Erythroblast (primary cell): ENCODE measurements at regions not wholly inside any gene's neighbourhood (a gene's known extent, or its start where the extent isn't known, plus 50 kb on each side); places are given as distances from the start of the nearest gene placed in this dataset.

ENCODE experiments used
- GATA1 ChIP-seq: IDR thresholded peaks from 2 replicates; pipeline ENCODE4 v1.6.1; 2011; ENCODE audit warnings: low read depth, mild to moderate bottlenecking, control low read depth, low read length, moderate library complexity
- POLR2A ChIP-seq: IDR thresholded peaks from 2 replicates; pipeline ENCODE4 v1.6.1; 2011; ENCODE audit warnings: mild to moderate bottlenecking, low read length

DNA sequence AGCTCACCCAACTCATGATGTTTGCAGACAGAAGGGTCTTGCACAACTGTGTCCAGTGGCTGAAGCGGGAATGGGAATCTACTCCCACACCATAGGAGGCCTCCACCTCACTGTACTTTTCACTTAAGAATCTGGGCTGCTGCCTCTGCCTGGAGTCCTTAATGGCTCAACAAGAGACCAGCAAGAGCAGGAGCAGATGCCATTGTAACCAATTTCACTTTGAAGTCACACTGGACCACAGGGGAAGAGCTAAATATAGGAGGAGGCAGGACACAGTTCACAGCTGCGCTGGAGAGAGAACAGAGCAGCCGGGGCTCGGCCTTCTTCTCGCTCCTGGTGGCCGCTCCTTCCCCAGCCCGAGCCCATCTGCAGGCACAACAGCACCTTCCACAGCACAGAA, 120.4 kb downstream of the SIPA1L2 start:
- TF ChIP-seq POLR2A (no peak), GATA1 (no peak)
